Psoas muscle (tissue), 7 donors: ENCODE measurements at regions not wholly inside any gene's neighbourhood (a gene's known extent, or its start where the extent isn't known, plus 50 kb on each side); places are given as distances from the start of the nearest gene placed in this dataset.

Experiments used
- ATAC-seq, 4 donors: fragments of 200-7000 bp; cut with Tn5 transposase; one replicate each; pipeline ENCODE4 v1.9.1; 2020; ENCODE audit warnings: moderate library complexity in 3 of 4, mild to moderate bottlenecking in 2 of 4
- DNase-seq, 2 donors: peaks; one replicate each; pipeline ENCODE4 v3.0.0-alpha.2; 2020
- H3K27ac ChIP-seq: fragments of 200-600 bp; one replicate; pipeline ENCODE4 v1.8.0; 2022
- H3K27me3 ChIP-seq, 3 donors: fragments of 200-600 bp in 1 of 3; one replicate each; pipeline versions ENCODE4 v1.6.1 to v1.8.0; 2013 to 2022; ENCODE audit warnings: low read length in 2 of 3, mild to moderate bottlenecking in 2 of 3, moderate library complexity in 1 of 3; ENCODE audit not compliant: insufficient read depth in 3 of 3
- H3K36me3 ChIP-seq, 2 donors: fragments of 200-600 bp in 1 of 2; one replicate each; pipeline versions ENCODE4 v1.6.1 to v1.8.0; 2013 to 2022; ENCODE audit warnings: low read depth in 1 of 2, mild to moderate bottlenecking in 1 of 2, moderate library complexity in 1 of 2; ENCODE audit not compliant: insufficient read depth in 1 of 2
- H3K4me1 ChIP-seq: fragments of 200-600 bp; one replicate; pipeline ENCODE4 v1.8.0; 2022
- H3K4me3 ChIP-seq: fragments of 200-600 bp; one replicate; pipeline ENCODE4 v1.8.0; 2022; ENCODE audit warnings: mild to moderate bottlenecking
- H3K9me3 ChIP-seq: fragments of 200-600 bp; one replicate; pipeline ENCODE4 v1.8.0; 2022
- CTCF ChIP-seq: fragments of 200-600 bp; IDR thresholded peaks from one replicate; pipeline ENCODE4 v1.8.0; 2022; ENCODE audit warnings: antibody characterized with exemption
- WGBS, 3 donors: extraction: QIAGEN DNeasy Blood & Tissue Kit; methylation state at CpG; one replicate each; pipeline versions ENCODE4 v1.1.6 to v1.1.7; 2013; 5-methylcytosine and 5-hydroxymethylcytosine counted together
- intact Hi-C, 2 donors: fragments of 100-400 bp; cut with DNase I; formaldehyde crosslinking; loops; one replicate each; pipeline versions ENCODE4 v1.11.0 to v1.14.2; 2022
- donor health status: healthy with polysubstance abuse.
- donor health status: DM: no; HTN: no; CAD: no; lungs with moderate emphysema.
- donor health status: Bipolar disorder and iron deficiency.
- donor health status: healthy.
- donor health status: DM: yes; HTN: yes; CAD: no.
- donor health status: DM: no; HTN: no; CAD: no.
- donor health status: DM: yes; HTN: yes; CAD: no.

- DNase-seq (no peak), ATAC-seq (no peak)
- peaks cover 0 to 6% (median 3%) of the 10 kb centered on the region in 3 donors for H3K27me3 ChIP-seq
- no peaks in the 10 kb centered on the region for H3K36me3 ChIP-seq
- no peaks in the 10 kb centered on the region for H3K9me3 ChIP-seq
- intact Hi-C loops = no loop called here
- 77 to 87% (median 86%) methylated on average over 10 of the region's 10 CpGs for WGBS, 3 donors
- H3K4me1 ChIP-seq = no peaks in the 10 kb centered on the region
- H3K4me3 ChIP-seq = no peak overlapping the region
- H3K27ac ChIP-seq = no peak overlapping the region
- TF ChIP-seq CTCF = no peak
These were observed 195.5 kb upstream of the CCL2 start for GRCh38 chr17:34059423-34060220.

- ATAC-seq (no peak), DNase-seq (no peak)
- TF ChIP-seq CTCF = no peak
- Histone ChIP-seq H3K27me3 (no peaks in the 10 kb centered on the region), H3K9me3 (no peaks in the 10 kb centered on the region), H3K27ac (no peak overlapping the region), H3K4me1 (no peaks in the 10 kb centered on the region), H3K4me3 (no peak overlapping the region), H3K36me3 (no peaks in the 10 kb centered on the region)
- intact Hi-C loops = no loop called here
- WGBS, 3 donors = 80 to 90% (median 90%) methylated on average over 3 of the region's 3 CpGs
These were observed 188.6 kb upstream of the CCL2 start for GRCh38 chr17:34066528-34066927.

- no peaks in the 10 kb centered on the region for H3K9me3 ChIP-seq
- 93 to 95% (median 94%) methylated on average over 2 of the region's 2 CpGs for WGBS, 3 donors
- no peak for ATAC-seq
- no peak overlapping the region for H3K4me3 ChIP-seq
- H3K4me1 ChIP-seq = no peaks in the 10 kb centered on the region
- no peak for DNase-seq
- no peaks in the 10 kb centered on the region for H3K27me3 ChIP-seq
- no peak for TF ChIP-seq CTCF
- no peaks in the 10 kb centered on the region for H3K36me3 ChIP-seq
- intact Hi-C loops = no loop called here
- no peak overlapping the region for H3K27ac ChIP-seq
These were observed 188.1 kb upstream of the CCL2 start for GRCh38 chr17:34067011-34067410.

- WGBS, 3 donors = 5 to 16% (median 6%) methylated on average over 1 of the region's 1 CpG
- H3K4me1 ChIP-seq = no peaks in the 10 kb centered on the region
- no peak overlapping the region for H3K4me3 ChIP-seq
- intact Hi-C loops = no loop called here
- ATAC-seq (no peak), DNase-seq (no peak)
- H3K9me3 ChIP-seq = no peaks in the 10 kb centered on the region
- no peaks in the 10 kb centered on the region for H3K27me3 ChIP-seq
- H3K27ac ChIP-seq = no peak overlapping the region
- TF ChIP-seq CTCF = no peak
- no peaks in the 10 kb centered on the region for H3K36me3 ChIP-seq
These were observed 186.5 kb upstream of the CCL2 start for GRCh38 chr17:34068571-34068970.

- TF ChIP-seq CTCF = no peak
- DNase-seq = no peak
- H3K36me3 ChIP-seq = no peaks in the 10 kb centered on the region
- WGBS, 3 donors = 92 to 95% (median 94%) methylated on average over 4 of the region's 4 CpGs
- intact Hi-C loops = no loop called here
- H3K27me3 ChIP-seq = no peaks in the 10 kb centered on the region
- no peaks in the 10 kb centered on the region for H3K9me3 ChIP-seq
- no peak overlapping the region for H3K27ac ChIP-seq
- H3K4me3 ChIP-seq = no peak overlapping the region
- no peak for ATAC-seq
- no peaks in the 10 kb centered on the region for H3K4me1 ChIP-seq
These were observed 184.4 kb upstream of the CCL2 start for GRCh38 chr17:34070712-34071111.
